Transverse colon (tissue), 4 donors: ENCODE measurements at regions not wholly inside any gene's neighbourhood (a gene's known extent, or its start where the extent isn't known, plus 50 kb on each side); places are given as distances from the start of the nearest gene placed in this dataset.

Source experiments
- CTCF ChIP-seq, 5 experiments: fragments of 200-600 bp in 3 of 5; fragments of 450-650 bp in 2 of 5; sonication (generic) in 3 of 5; IDR thresholded peaks; 1 replicate in 2 of 5; 2 replicates in 3 of 5; pipeline ENCODE4 v1.5.1; 2016 to 2017; ENCODE audit warnings: antibody characterized with exemption in 5 of 5, inconsistent platforms in 3 of 5, mild to moderate bottlenecking in 2 of 5, moderate library complexity in 1 of 5
- EP300 ChIP-seq: sonication (generic); formaldehyde crosslinking; IDR thresholded peaks from one replicate; pipeline ENCODE4 v1.6.1; 2017; ENCODE audit warnings: antibody characterized with exemption, low read depth
- POLR2AphosphoS5 ChIP-seq, 3 donors: sonication (generic); formaldehyde crosslinking; IDR thresholded peaks; one replicate each; pipeline ENCODE4 v1.6.1; 2016; ENCODE audit warnings: antibody characterized with exemption in 3 of 3

GRCh38 chr22:23484651-23485050 lies 95.4 kb downstream of the IGLL1 start:
- no peak for TF ChIP-seq EP300
- TF ChIP-seq CTCF (IDR thresholded peaks at IDR 0.05), result no peak
- TF ChIP-seq POLR2AphosphoS5 (IDR thresholded peaks at IDR 0.05), result no peak
